D341Med (cell line): ENCODE measurements at regions not wholly inside any gene's neighbourhood (a gene's known extent, or its start where the extent isn't known, plus 50 kb on each side); places are given as distances from the start of the nearest gene placed in this dataset.
"Not testable (repeated sequence)": the region's sequence is repeated elsewhere in the genome, so short reads cannot be mapped to it uniquely, and the experiment has no call there.

ENCODE experiments used
- DNase-seq: peaks from one replicate; pipeline ENCODE4 v3.0.0; 2012; ENCODE audit warnings: low spot score

GRCh38 chr2:142323206-142323605, 192.4 kb upstream of the LRP1B start:
- no peak for DNase-seq

GRCh38 chr2:142321706-142322280, 191.0 kb upstream of the LRP1B start:
- no peak for DNase-seq

- DNase-seq = no peak
Observed at GRCh38 chr2:142320067-142320466, 189.3 kb upstream of the LRP1B start.

- DNase-seq = no peak
Observed at GRCh38 chr2:142316049-142316448, 185.2 kb upstream of the LRP1B start.

DNA sequence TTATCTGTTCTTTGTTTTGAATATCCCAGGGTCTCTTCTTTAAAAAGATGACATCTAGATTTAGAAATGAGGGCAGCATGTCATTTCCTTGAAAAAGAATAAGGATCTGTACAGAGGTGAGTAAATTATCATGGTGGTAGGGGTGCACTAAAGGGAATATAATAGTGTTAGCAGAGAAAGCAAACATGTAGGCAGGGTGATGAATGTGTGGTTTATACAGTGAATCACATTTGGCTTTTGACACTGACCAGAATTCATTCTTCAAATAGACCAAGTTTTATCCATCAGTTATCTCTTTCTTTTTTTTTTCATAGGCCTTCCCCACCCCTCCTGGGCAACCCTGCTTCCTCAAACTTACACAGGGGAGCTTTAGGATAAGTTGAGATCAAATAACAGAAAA, 184.5 kb upstream of the LRP1B start:
- no peak for DNase-seq

DNA sequence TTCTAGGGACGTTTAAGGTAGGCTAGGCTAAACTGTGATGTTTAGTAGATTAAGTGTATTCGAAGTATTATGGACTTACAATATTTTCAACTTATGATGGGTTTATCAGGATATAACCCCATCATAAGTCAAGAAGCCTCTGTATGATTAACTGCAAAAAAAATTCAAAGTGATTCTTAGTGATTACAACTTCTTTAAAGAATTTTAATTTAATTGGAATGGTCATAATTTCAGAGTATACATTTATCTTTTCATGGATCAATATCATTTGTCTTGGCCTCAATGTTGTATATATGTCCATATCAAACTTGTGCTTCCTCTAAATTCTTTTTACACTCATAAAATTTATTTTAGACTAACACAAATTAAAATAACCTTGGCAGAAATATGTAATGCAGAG, 183.3 kb upstream of the LRP1B start:
- no peak for DNase-seq

GRCh38 chr2:142310530-142310929, 179.7 kb upstream of the LRP1B start:
- no peak for DNase-seq

DNA sequence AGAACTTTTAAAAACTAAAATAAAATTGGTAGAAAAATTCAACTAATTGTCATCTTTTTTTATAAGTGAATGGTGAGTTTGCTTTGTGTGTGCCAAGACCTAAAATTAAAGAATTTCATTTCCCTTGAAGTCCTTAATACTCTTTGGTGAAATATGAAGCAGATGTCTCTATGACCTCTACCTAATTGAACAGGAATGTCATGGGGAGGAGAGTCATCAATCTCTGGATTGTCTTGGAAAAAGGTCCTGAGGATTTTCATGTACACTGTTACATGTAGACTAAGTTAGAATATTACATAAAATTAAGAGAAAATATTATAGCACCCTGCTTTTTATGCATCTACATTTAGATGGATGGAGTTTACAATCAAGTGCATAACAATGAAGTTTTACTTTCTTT, 177.9 kb upstream of the LRP1B start:
- no peak for DNase-seq

DNA sequence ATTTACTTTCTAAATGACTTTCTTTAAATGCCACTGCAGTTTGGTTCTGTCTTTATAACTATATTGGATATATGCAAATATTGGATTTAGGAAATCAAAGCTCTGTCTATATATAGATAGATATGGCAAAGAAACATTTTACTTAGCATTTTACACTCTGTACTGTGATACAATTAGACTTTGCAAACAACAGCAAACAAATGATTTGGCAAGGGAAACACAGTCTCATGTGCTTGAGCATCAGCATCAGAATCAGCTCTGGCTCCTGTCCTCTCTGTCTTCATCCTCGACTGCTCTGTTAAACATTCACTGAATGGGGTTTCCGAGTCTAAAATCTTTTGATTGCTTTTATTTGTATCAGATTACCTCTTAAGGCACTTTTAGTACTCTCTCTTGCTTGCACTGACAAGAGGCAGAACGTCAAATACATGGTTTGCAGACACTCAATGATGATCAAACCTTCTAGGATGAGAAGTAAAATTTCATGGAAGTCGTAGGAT, 176.8 kb upstream of the LRP1B start:
- no peak for DNase-seq

DNA sequence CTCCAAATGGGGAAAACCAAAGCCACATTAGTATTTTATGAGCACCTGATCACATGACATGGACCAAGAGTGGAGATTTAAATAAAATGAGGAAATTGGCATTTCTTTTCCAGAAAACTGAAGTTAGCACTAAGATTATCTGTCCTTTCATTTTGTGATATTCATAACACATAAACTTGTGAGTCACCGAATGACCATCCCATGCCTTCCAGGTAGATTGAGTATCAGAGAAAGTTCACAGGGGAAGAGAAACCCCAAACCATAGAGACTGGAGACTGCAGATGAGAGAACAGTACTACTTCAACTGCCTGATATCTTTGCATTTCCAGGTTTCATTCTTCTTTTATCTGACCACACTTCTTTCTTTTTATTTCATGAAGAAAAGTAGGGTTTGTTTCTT, 176.3 kb upstream of the LRP1B start:
- no peak for DNase-seq

- no peak for DNase-seq
Observed at GRCh38 chr2:142306131-142306530, 175.3 kb upstream of the LRP1B start.

DNA sequence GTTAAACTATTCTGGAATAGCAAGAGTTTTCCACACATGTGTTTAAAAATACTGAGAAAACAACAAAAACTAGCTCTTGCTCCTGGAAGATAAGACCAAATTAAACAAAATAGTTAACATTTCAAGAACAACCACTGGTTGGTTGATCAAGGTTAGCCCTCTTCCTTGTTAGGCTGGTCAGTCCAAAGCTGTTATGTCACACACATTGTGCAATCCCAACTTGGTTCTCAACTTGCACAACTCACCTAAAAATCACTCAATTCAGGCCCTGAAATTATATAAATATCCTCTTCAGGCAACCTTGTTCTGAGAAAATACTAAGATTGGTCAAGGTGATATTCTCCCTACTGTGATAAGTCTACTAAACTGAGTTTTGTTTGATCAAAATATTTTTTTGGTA, 169.7 kb upstream of the LRP1B start:
- DNase-seq = no peak

DNA sequence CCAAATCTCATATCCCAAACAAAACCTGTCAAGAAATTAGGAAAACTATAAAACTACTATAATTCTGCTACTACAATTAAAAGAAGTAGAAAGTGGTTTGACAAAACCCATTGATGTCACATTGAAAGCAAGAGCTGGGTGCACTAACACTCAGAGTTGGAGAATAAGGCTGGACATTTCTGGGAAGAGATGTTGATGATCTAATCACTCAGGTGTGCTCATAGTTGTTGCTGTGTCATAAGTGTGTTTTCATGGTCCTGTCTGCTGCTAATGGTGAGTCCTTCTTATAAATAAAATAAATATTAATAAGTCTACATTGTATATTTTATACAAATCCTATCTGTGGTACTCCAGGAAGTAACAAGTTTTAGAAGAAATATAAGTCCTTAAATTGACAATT, 168.2 kb upstream of the LRP1B start:
- DNase-seq = no peak

GRCh38 chr2:142294225-142294624, 163.4 kb upstream of the LRP1B start:
- DNase-seq = no peak

- no peak for DNase-seq
Observed at GRCh38 chr2:142291969-142292368, 161.2 kb upstream of the LRP1B start.

- DNase-seq = peak; percentile 15
Observed at GRCh38 chr2:142290931-142291330, 160.1 kb upstream of the LRP1B start.

GRCh38 chr2:142286618-142287017, 155.8 kb upstream of the LRP1B start:
- DNase-seq = peak; percentile 38

GRCh38 chr2:142285480-142285879, 154.7 kb upstream of the LRP1B start:
- no peak for DNase-seq

GRCh38 chr2:142284336-142284735, 153.5 kb upstream of the LRP1B start:
- DNase-seq = not testable (repeated sequence)

GRCh38 chr2:142280831-142281230, 150.0 kb upstream of the LRP1B start:
- no peak for DNase-seq

DNA sequence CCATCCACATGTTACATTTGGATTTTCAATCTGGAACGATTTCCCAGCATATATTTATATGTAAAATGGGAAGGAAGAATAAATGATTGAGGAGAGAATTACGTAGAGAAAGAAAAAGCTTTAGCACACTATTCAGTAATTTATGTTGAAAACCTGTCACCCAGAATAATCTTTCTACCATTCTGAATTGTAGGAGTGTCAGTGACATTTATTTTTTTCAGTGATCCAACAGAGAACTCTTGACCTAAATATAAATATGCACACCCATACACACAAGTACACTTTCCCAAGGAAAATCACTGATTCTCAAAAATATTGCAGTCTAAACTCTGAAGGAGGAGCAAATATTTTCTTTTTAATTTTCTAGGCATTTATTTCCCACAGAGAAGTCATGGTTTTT, 140.2 kb upstream of the LRP1B start:
- no peak for DNase-seq

- DNase-seq = no peak
Observed at GRCh38 chr2:142270291-142270690, 139.5 kb upstream of the LRP1B start.

GRCh38 chr2:142259356-142259755, 128.5 kb upstream of the LRP1B start:
- DNase-seq = no peak

DNA sequence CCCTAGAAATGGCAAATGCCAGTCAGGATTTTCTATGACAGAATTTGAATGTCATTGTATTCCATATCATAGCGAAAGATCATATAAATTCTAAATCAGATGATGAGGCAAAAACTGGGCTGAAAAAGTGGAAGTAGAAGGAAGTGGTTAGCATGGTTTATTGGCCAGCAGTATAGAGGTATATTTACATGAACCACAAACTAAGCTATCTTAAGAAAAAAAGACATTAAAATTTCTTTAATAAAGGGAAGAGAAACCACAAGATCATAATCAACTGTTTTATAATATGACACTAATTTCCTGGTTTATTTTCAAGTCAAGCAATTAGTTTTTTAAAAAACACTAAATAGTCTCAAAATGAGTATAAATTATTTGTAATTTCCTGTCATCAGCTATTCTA, 123.2 kb upstream of the LRP1B start:
- DNase-seq = no peak

- no peak for DNase-seq
Observed at GRCh38 chr2:142241016-142241415, 110.2 kb upstream of the LRP1B start.
